ENCODE measurements at regions not wholly inside any gene's neighbourhood (a gene's known extent, or its start where the extent isn't known, plus 50 kb on each side); places are given as distances from the start of the nearest gene placed in this dataset.

- no peak overlapping the region for H3K9ac ChIP-seq (replicated peaks; ENCODE audit: extremely low read depth, insufficient read depth, low read length)
- H2AFZ ChIP-seq (ENCODE audit: low read depth, low read length): no peak overlapping the region
- no peak for FAIRE-seq
- no peak overlapping the region for H3K27ac ChIP-seq (ENCODE audit: insufficient read depth, low read depth, low read length)
- dilution Hi-C loops (cut with MboI; ENCODE audit: extremely low pct_ligation_motif_present, low sequenced_read_pairs): no loop called here
- no peaks in the 10 kb centered on the region for H3K36me3 ChIP-seq (ENCODE audit: control insufficient read depth in 2 of 2, extremely low read depth in 1 of 2, insufficient read depth in 2 of 2, low read length in 2 of 2)
- H3K9me3 ChIP-seq (replicated peaks; ENCODE audit: control insufficient read depth, insufficient read depth, low read length): no peaks in the 10 kb centered on the region
- no peaks in the 10 kb centered on the region for H4K20me1 ChIP-seq (replicated peaks; ENCODE audit: control insufficient read depth, extremely low read depth, insufficient read depth, low read length)
- H3K27me3 ChIP-seq (ENCODE audit: control insufficient read depth in 2 of 2, insufficient read depth in 2 of 2, low read length in 2 of 2): no peaks in the 10 kb centered on the region
- intact Hi-C loops (cut with micrococcal nuclease): no loop called here
- no peak overlapping the region for H3K4me3 ChIP-seq (replicated peaks in 1 of 3; ENCODE audit: insufficient read depth in 1 of 3, low read depth in 1 of 3, low read length in 3 of 3)
- CTCF ChIA-PET: interaction anchor here (1.0 to 1.6 kb wide), 4 partner anchors 32 to 1163 kb away, joined by 3 to 9 read pairs (median 3); no protein-coding TSS in a partner anchor
- H3K4me2 ChIP-seq (ENCODE audit: insufficient read depth, low read length): no peak overlapping the region
- no peak for DNase-seq (ENCODE audit: low read depth, low spot score)
- POLR2A ChIA-PET: no interaction called here
- H3K9me1 ChIP-seq (replicated peaks; ENCODE audit: control insufficient read depth, extremely low read depth, insufficient read depth, low read length): no peaks in the 10 kb centered on the region
- BruUV-seq (replicated peaks): no TSS peak
- no peaks in the 10 kb centered on the region for H3K4me1 ChIP-seq (ENCODE audit: control insufficient read depth, extremely low read depth, insufficient read depth, low read length)
- H3K79me2 ChIP-seq (ENCODE audit: control insufficient read depth, insufficient read depth, low read length): no peaks in the 10 kb centered on the region
- TF ChIP-seq MYC (IDR thresholded peaks at IDR 0.05; ENCODE audit: low read depth, low read length) (no peak), MAX (IDR thresholded peaks at IDR 0.05; ENCODE audit: insufficient read depth, insufficient read length) (no peak), POLR2A (IDR thresholded peaks at IDR 0.05; ENCODE audit: low read depth, low read length) (no peak), GATA2 (IDR thresholded peaks at IDR 0.05; ENCODE audit: insufficient read depth, insufficient read length, low read depth, low read length) (no peak), CTCF (IDR thresholded peaks at IDR 0.05; ENCODE audit: extremely low read depth in 1 of 2, insufficient read depth in 1 of 2, low read depth in 1 of 2, low read length in 2 of 2) (no peak), FOS (IDR thresholded peaks at IDR 0.05; ENCODE audit: borderline replicate concordance, insufficient read depth, low read length) (no peak), EZH2 (IDR thresholded peaks at IDR 0.05; ENCODE audit: borderline replicate concordance, low read depth, low read length, severe bottlenecking) (no peak), POLR2AphosphoS5 (IDR thresholded peaks at IDR 0.05; ENCODE audit: insufficient read depth, low read depth, low read length) (no peak)
Observed at GRCh38 chr7:18126281-18126680, 98.6 kb upstream of the PRPS1L1 start.

Data from endothelial cell of umbilical vein (primary cell).